Liver (tissue), 3 donors: ENCODE measurements at regions not wholly inside any gene's neighbourhood (a gene's known extent, or its start where the extent isn't known, plus 50 kb on each side); places are given as distances from the start of the nearest gene placed in this dataset.

Experiments
- FOXA1 ChIP-seq: IDR thresholded peaks from 2 replicates; pipeline ENCODE4 v1.6.1; 2016; ENCODE audit warnings: antibody characterized with exemption
- FOXA2 ChIP-seq: IDR thresholded peaks from 2 replicates; pipeline ENCODE4 v1.6.1; 2016; ENCODE audit warnings: antibody characterized with exemption
- GABPA ChIP-seq, 2 donors: IDR thresholded peaks in 1 of 2; conservative IDR thresholded peaks in 1 of 2; 2 replicates each; pipeline ENCODE4 v1.6.1; 2016; ENCODE audit warnings: antibody characterized with exemption in 2 of 2, mild to moderate bottlenecking in 1 of 2, moderate library complexity in 1 of 2
- HNF4A ChIP-seq, 2 donors: conservative IDR thresholded peaks; 2 replicates each; pipeline ENCODE4 v1.6.1; 2016; ENCODE audit warnings: antibody characterized with exemption in 2 of 2, mild to moderate bottlenecking in 2 of 2
- JUND ChIP-seq, 2 donors: IDR thresholded peaks; 2 replicates each; pipeline ENCODE4 v1.6.1; 2016; ENCODE audit warnings: antibody characterized with exemption in 2 of 2
- RAD21 ChIP-seq, 2 donors: IDR thresholded peaks; 2 replicates each; pipeline ENCODE4 v1.6.1; 2016; ENCODE audit warnings: antibody characterized with exemption in 2 of 2, mild to moderate bottlenecking in 2 of 2
- RXRA ChIP-seq, 2 donors: IDR thresholded peaks; 2 replicates each; pipeline ENCODE4 v1.6.1; 2017 to 2018; ENCODE audit warnings: antibody characterized with exemption in 2 of 2, mild to moderate bottlenecking in 1 of 2
- SP1 ChIP-seq: IDR thresholded peaks from 2 replicates; pipeline ENCODE4 v1.6.1; 2018; ENCODE audit warnings: antibody characterized with exemption, mild to moderate bottlenecking
- TAF1 ChIP-seq: conservative IDR thresholded peaks from 2 replicates; pipeline ENCODE4 v1.6.1; 2016; ENCODE audit warnings: antibody characterized with exemption, mild to moderate bottlenecking
- TF ChIP-seq, protein P1 (sequence below): fragments of 150-350 bp; IDR thresholded peaks from 2 replicates; pipeline ENCODE4 v1.5.1; 2017; ENCODE audit warnings: improper control_type of control experiment, low read depth, low read length; ENCODE audit not compliant: missing input control
- TF ChIP-seq, protein P2 (sequence below): IDR thresholded peaks from 2 replicates; pipeline ENCODE4 v1.6.1; 2016; ENCODE audit warnings: antibody characterized with exemption
- TF ChIP-seq, protein P3 (sequence below): IDR thresholded peaks from 2 replicates; pipeline ENCODE4 v1.6.1; 2016; ENCODE audit warnings: antibody characterized with exemption
- donor health status: healthy.
- donor health status: healthy.

DNA sequence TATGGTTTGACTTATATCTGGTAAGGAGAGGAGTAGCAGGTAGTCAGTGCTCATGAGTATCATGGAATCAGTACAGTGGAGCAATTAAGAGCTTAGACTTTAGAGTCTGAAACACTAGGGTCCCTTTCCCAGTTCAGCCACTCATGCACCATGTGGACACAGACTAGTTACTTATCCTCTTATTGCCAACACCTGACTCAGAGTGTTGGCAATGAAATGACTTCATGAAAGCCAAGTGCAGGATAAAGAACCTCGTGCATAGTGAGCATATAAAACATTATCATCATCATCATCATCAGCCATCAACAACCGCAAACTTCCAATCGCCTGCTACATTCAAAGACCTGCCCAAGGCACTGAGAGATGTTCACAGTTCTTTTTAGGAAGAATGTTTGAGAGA lies 164.2 kb downstream of the FOXO1 start:
- TF ChIP-seq, protein P1, sequence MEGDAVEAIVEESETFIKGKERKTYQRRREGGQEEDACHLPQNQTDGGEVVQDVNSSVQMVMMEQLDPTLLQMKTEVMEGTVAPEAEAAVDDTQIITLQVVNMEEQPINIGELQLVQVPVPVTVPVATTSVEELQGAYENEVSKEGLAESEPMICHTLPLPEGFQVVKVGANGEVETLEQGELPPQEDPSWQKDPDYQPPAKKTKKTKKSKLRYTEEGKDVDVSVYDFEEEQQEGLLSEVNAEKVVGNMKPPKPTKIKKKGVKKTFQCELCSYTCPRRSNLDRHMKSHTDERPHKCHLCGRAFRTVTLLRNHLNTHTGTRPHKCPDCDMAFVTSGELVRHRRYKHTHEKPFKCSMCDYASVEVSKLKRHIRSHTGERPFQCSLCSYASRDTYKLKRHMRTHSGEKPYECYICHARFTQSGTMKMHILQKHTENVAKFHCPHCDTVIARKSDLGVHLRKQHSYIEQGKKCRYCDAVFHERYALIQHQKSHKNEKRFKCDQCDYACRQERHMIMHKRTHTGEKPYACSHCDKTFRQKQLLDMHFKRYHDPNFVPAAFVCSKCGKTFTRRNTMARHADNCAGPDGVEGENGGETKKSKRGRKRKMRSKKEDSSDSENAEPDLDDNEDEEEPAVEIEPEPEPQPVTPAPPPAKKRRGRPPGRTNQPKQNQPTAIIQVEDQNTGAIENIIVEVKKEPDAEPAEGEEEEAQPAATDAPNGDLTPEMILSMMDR: no peak
- TF ChIP-seq FOXA1 (no peak), JUND (IDR thresholded peaks at IDR 0.05) (no peak), TAF1 (no peak), RAD21 (IDR thresholded peaks at IDR 0.05) (no peak), HNF4A (conservative IDR thresholded peaks at IDR 0.05) (no peak), SP1 (no peak), RXRA (IDR thresholded peaks at IDR 0.05) (no peak), FOXA2 (no peak), GABPA (IDR thresholded peaks at IDR 0.05 in 1 of 2, conservative IDR thresholded peaks at IDR 0.05 in 1 of 2) (no peak)
- TF ChIP-seq, protein P2, sequence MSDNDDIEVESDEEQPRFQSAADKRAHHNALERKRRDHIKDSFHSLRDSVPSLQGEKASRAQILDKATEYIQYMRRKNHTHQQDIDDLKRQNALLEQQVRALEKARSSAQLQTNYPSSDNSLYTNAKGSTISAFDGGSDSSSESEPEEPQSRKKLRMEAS: no peak
- TF ChIP-seq, protein P3, sequence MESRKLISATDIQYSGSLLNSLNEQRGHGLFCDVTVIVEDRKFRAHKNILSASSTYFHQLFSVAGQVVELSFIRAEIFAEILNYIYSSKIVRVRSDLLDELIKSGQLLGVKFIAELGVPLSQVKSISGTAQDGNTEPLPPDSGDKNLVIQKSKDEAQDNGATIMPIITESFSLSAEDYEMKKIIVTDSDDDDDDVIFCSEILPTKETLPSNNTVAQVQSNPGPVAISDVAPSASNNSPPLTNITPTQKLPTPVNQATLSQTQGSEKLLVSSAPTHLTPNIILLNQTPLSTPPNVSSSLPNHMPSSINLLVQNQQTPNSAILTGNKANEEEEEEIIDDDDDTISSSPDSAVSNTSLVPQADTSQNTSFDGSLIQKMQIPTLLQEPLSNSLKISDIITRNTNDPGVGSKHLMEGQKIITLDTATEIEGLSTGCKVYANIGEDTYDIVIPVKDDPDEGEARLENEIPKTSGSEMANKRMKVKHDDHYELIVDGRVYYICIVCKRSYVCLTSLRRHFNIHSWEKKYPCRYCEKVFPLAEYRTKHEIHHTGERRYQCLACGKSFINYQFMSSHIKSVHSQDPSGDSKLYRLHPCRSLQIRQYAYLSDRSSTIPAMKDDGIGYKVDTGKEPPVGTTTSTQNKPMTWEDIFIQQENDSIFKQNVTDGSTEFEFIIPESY: no peak
